ENCODE measurements at regions not wholly inside any gene's neighbourhood (a gene's known extent, or its start where the extent isn't known, plus 50 kb on each side); places are given as distances from the start of the nearest gene placed in this dataset.

DNA sequence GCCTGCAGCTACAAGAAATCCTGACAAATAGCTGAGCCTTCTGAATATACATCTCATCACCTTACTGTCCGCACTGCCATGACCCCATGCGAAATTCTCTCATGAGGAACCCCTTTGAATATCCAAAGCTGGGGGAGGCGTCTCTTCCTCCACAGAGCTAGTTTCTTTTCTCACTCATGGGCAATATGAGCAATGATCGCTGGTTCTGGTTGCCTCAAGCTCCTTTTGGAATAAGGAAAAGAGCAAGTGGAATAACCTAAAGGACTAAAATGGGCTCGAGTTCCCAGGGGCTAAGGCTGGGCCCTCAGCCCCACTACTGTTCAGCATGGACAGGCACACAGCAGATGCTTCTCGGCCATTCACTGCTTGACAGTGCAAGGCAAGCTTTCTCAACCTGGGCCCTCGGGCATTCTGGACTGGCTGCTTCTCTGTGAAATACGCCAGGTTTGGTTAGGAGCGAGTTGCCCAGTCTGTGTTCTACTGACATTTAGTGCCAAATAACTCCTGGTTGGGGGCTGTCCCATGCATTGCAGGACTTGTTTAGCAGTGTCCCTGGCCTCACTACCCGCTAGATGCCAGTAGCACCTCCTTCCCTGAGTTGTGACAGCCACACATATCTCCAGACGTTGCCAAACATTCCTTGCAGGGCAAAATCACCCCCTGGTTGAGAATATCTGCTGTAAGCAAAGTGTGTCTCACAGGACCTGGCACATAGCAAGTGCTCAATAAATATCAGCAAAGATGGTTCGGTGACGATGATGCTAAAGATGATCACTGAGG is 156.8 kb downstream of the CEBPB start:
- no peaks in the 10 kb centered on the region for H3K36me3 Mint-ChIP-seq (ENCODE audit: insufficient read depth)
- no peaks in the 10 kb centered on the region for H3K9me3 Mint-ChIP-seq (ENCODE audit: low read depth)
- no peak overlapping the region for H3K4me3 Mint-ChIP-seq (ENCODE audit: low read depth)
- H3K27me3 Mint-ChIP-seq: peaks cover 5% of the 10 kb centered on the region
- TF ChIP-seq, protein P1, sequence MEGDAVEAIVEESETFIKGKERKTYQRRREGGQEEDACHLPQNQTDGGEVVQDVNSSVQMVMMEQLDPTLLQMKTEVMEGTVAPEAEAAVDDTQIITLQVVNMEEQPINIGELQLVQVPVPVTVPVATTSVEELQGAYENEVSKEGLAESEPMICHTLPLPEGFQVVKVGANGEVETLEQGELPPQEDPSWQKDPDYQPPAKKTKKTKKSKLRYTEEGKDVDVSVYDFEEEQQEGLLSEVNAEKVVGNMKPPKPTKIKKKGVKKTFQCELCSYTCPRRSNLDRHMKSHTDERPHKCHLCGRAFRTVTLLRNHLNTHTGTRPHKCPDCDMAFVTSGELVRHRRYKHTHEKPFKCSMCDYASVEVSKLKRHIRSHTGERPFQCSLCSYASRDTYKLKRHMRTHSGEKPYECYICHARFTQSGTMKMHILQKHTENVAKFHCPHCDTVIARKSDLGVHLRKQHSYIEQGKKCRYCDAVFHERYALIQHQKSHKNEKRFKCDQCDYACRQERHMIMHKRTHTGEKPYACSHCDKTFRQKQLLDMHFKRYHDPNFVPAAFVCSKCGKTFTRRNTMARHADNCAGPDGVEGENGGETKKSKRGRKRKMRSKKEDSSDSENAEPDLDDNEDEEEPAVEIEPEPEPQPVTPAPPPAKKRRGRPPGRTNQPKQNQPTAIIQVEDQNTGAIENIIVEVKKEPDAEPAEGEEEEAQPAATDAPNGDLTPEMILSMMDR (IDR thresholded peaks at IDR 0.05; ENCODE audit: unreplicated experiment): no peak
- no peak overlapping the region for H3K27ac Mint-ChIP-seq
- H3K4me1 Mint-ChIP-seq (ENCODE audit: low read depth): no peaks in the 10 kb centered on the region
- DNase-seq (ENCODE audit: low spot score, unreplicated experiment): no peak

DNA sequence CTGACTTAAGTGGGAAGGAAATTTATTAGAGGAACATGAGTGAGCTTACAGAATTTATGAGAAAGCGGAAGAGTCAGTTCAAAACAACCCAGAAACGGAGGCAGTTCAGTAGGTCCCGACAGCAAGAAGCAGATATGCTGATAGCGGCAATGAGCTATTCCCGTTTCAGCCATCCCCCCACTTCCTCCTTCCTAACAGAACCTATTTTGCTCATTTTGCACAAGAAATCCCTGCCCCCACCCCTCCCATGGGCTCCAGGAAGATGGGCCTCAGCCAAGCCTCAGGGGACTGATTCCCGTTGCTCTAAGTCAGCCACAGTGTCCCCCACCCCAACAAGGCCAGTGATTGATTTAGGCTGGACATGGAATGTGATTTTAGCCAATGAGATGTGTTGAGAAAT is 157.5 kb downstream of the CEBPB start:
- Mint-ChIP-seq H3K4me1 (ENCODE audit: low read depth) (no peaks in the 10 kb centered on the region), H3K9me3 (ENCODE audit: low read depth) (no peaks in the 10 kb centered on the region), H3K27me3 (peaks cover 5% of the 10 kb centered on the region), H3K4me3 (ENCODE audit: low read depth) (no peak overlapping the region), H3K27ac (no peak overlapping the region), H3K36me3 (ENCODE audit: insufficient read depth) (no peaks in the 10 kb centered on the region)
- TF ChIP-seq, protein P1 (IDR thresholded peaks at IDR 0.05; ENCODE audit: unreplicated experiment): no peak
- no peak for DNase-seq (ENCODE audit: low spot score, unreplicated experiment)

DNA sequence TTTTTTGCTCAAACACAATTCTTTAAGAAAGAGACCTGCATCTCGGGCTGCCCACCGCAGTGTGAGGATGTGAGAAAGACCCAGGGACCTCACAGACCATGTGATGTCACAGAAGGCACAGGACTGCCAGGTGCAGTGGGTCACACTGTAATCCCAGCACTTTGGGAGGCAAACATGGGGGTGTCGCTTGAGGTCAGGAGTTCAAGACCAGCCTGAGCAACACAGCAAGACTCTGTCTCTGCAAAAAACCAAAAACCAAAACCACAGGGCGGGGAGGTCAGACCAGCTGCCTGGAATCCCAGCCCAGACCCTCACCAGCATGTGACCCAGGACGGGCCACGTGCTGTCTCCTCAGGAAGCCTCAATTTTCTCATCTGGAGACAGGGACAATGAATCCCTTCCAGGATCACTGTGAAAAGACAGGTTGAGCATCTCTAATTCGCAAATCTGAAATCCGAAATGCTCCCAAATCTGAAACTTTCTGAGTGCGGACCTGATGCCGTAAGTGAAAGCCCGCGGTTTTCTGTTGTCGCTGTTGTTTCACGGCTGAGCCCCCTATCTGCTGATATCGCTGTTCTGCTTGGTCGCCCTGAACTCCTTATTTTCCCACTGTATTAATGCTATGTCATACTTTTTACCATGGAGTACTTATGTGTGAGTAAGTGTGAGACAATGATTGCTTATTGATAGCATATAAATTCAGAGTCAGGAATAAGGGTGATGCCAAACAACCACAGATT is 159.5 kb upstream of the PTPN1 start:
- Mint-ChIP-seq H3K9me3 (ENCODE audit: low read depth) (no peaks in the 10 kb centered on the region), H3K4me1 (ENCODE audit: low read depth) (peaks cover 5% of the 10 kb centered on the region), H3K27ac (no peak overlapping the region), H3K36me3 (ENCODE audit: insufficient read depth) (no peaks in the 10 kb centered on the region), H3K4me3 (ENCODE audit: low read depth) (no peak overlapping the region), H3K27me3 (peaks cover 10% of the 10 kb centered on the region)
- TF ChIP-seq, protein P1 (IDR thresholded peaks at IDR 0.05; ENCODE audit: unreplicated experiment): no peak
- no peak for DNase-seq (ENCODE audit: low spot score, unreplicated experiment)

DNA sequence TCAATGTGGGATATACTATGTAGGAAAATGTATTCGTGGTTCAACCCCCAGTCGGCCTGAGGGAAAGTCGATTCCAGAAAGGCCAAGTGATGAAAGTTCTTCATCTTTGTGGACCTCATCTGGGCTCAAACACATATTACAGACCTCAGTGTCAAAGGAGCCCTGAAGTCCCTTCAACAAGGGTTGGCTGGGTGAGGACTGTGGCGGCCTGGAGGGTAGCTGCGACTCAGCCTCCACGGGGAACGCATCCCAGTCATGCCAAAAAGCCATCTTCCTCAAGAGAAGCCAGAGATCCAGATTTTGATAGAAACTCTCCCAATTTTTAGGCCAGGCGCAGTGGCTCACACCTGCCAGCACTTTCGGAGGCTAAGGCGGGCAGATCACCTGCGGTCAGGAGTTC is 158.6 kb upstream of the PTPN1 start:
- Mint-ChIP-seq H3K9me3 (ENCODE audit: low read depth) (no peaks in the 10 kb centered on the region), H3K36me3 (ENCODE audit: insufficient read depth) (no peaks in the 10 kb centered on the region), H3K4me3 (ENCODE audit: low read depth) (no peak overlapping the region), H3K4me1 (ENCODE audit: low read depth) (peaks cover 5% of the 10 kb centered on the region), H3K27me3 (peaks cover 4% of the 10 kb centered on the region), H3K27ac (no peak overlapping the region)
- DNase-seq (ENCODE audit: low spot score, unreplicated experiment): no peak
- TF ChIP-seq, protein P1 (IDR thresholded peaks at IDR 0.05; ENCODE audit: unreplicated experiment): no peak

DNA sequence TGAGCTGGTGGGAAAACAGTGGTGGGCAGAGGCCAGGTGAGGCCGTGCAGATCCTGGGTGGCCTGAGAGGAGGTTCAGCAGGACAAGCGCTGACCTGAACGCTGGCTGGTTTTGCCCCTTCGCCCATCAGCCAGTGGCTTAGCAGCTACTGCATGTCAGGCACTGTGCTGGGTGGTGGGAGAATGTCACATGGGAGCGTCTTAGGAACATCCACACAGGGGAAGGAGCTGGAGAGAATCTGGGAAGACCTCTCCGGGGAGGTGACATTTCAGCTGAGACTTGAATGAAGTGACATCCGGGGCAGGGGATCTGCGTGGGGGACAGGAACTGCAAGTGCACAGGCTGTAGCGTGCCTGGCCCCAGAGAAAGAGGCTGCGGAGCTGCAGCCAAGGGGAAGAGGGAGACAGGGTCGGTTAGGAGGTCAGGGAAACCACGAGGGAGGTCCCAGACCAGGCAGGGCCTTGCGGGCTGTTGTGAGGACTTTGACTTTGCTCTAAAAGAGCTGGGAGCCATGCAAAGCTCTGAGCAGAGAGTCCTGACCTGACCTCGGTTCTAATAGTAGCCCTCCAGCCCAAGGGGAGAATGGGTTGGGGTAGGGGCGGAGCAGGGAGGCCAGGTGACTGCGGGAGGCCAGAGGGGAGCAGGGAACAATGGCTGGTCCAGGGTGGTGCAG is 156.8 kb upstream of the PTPN1 start:
- TF ChIP-seq, protein P1 (IDR thresholded peaks at IDR 0.05; ENCODE audit: unreplicated experiment): no peak
- no peak for DNase-seq (ENCODE audit: low spot score, unreplicated experiment)
- no peak overlapping the region for H3K4me3 Mint-ChIP-seq (ENCODE audit: low read depth)
- peaks cover 5% of the 10 kb centered on the region for H3K4me1 Mint-ChIP-seq (ENCODE audit: low read depth)
- H3K27ac Mint-ChIP-seq: no peak overlapping the region
- no peaks in the 10 kb centered on the region for H3K9me3 Mint-ChIP-seq (ENCODE audit: low read depth)
- H3K27me3 Mint-ChIP-seq: peaks cover 9% of the 10 kb centered on the region
- H3K36me3 Mint-ChIP-seq (ENCODE audit: insufficient read depth): no peaks in the 10 kb centered on the region

Measured in progenitor cell of endocrine pancreas (in vitro differentiated cells).